ENCODE measurements at regions not wholly inside any gene's neighbourhood (a gene's known extent, or its start where the extent isn't known, plus 50 kb on each side); places are given as distances from the start of the nearest gene placed in this dataset.

DNA sequence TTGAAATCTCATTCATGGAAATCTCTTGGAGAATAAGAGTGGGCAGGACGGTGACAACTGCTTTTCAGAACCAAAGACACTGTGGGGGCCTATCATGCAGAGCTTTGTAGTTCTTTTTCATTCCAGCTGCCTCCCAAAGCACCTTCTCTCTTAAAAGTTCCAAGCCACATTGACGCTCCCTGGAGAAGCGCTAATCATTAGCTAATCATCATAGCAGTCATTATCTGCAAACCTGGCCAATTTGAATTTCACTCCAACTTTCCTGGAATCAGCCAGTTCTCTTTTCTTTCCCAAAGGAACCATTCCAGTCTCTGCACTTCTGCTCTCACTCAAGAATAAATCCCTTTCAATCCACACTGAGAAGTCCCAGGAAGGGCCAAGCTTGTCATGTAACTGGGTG lies 1144.1 kb upstream of the IGFBP7 start:
- Histone ChIP-seq H3K4me3 (no peak overlapping the region), H3K27ac (no peak overlapping the region)

DNA sequence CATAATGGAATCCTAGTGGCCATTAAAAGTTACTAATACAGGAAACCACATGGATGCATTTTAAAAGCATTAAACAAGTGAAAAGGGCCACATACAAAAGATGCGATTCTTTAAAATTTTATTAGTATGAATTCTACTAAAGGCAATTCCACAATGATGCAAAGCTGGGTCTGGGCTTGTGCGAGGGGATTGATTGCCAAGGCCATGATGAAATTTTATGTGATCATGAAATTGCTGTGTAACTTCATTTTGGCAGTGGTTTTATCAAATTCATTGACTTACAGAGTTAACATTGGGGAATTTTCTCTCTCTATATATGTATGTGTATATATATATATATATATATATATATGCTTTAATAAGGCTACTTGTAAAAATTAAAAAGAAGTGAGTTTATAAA lies 1142.5 kb upstream of the IGFBP7 start:
- Histone ChIP-seq H3K4me3 (no peak overlapping the region), H3K27ac (no peak overlapping the region)

DNA sequence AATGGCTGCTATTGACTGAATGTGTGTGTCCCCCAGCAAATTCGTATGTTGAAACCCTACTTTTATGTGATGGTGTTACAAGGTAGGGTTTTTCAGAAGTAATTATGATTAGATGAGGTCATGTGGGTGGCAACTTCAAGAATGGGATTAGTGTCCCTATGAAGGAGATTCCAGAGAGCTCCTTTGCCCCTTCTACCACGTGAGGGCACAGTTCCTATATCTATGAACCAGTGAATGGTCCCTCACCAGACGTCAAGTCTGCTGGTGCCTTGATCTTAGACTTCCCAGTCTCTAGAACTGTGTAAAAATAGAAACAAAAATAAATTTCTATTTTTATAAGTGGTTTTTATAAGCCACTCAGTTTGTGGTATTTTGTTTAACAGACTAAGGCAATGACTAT lies 1137.6 kb upstream of the IGFBP7 start:
- no peak overlapping the region for H3K27ac ChIP-seq
- H3K4me3 ChIP-seq, result no peak overlapping the region

DNA sequence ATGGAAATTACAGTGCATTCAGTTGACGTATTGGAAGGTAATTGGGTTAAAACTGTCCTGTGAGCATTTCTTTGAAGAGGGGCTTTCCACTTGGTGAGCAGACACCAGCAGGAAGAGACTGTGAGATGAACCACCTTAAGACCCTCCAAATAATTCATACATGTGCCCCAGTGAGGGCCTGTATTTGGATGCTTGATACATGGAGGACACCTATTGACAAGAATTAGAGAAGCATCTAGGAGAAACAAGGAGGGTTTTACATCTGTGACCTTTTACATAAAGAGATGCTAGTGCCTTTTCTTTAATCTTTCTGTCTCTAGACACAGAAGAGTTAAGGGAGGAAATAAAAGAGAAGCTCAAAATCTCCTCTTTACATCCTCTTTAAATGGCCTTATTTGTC lies 1115.3 kb upstream of the IGFBP7 start:
- H3K27ac ChIP-seq, result no peak overlapping the region
- no peak overlapping the region for H3K4me3 ChIP-seq

DNA sequence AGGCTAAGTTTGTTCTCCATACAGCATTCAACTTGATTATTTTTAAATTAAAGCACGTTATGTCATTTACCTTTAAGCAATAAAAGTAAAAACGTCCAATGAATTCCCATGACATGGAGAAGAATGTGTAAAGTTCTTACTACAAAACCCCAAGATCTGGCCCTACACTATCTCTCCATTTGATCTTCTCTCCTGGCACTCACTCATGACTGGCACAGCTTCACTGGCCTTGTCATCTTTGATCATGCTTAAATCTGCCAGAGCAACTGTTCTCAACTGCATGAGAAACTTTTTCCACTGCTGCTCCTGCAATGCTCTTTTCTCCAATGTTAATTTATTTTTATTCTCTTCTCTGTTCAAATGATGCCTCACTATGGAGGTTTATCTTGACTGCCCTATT lies 1109.0 kb upstream of the IGFBP7 start:
- H3K27ac ChIP-seq, result no peak overlapping the region
- no peak overlapping the region for H3K4me3 ChIP-seq

DNA sequence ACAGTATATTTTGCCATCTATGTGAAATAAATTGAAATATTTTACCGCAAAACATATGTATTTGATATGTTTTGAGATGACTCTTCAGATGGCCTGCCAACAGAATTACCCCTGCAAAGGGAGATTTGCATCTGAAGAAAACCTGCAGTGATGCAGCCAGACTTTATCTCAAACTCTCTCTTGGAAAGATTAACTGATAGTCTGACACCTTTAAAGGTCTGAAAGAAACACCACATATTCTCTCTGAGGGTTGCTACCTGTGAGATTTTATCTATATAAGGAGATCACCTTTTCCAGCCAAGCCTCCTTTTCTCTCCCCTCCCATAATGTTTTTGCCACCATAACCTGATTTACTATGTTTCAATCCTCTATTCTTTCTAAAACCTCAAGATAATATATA lies 1106.3 kb upstream of the IGFBP7 start:
- H3K27ac ChIP-seq, result no peak overlapping the region
- H3K4me3 ChIP-seq, result no peak overlapping the region

DNA sequence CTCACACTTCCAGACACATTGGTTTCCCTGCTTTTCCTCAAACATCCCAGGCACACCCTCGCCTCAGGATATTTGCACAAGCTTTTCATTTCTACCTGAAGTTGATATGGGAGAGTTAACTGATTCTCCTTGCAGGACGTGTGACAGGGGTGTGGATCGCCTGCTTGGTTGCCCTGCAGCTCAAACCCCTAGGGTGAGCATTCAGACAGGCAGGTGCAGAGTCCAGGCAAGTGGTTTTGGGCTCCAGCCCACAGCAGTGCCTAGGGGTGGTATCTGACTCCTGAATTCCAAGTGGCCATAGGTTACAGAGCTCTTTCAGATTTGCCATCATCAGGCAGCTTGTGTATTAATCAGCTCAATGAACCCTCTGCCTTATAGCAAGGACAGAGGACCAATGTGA lies 1104.2 kb upstream of the IGFBP7 start:
- no peak overlapping the region for H3K4me3 ChIP-seq
- no peak overlapping the region for H3K27ac ChIP-seq

DNA sequence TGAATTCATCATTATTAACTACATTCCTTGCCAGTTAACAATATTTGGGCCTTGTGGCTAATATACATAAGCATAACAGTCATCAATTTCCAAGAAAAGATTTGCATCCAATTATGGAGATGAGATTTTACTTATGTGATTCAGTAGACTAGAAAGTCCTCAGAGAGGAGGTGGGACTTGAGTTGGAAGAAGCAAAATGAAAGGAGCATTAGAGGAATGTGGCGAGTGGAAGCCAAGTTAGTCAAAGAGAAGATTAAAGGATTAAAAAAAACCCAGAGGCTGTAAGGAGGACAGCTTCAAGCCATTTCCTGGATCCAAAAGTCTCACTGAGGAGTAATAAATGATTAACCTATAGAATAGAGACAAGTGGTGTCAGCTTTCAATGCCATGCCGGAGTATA lies 1099.4 kb upstream of the IGFBP7 start:
- H3K4me3 ChIP-seq, result no peak overlapping the region
- no peak overlapping the region for H3K27ac ChIP-seq

DNA sequence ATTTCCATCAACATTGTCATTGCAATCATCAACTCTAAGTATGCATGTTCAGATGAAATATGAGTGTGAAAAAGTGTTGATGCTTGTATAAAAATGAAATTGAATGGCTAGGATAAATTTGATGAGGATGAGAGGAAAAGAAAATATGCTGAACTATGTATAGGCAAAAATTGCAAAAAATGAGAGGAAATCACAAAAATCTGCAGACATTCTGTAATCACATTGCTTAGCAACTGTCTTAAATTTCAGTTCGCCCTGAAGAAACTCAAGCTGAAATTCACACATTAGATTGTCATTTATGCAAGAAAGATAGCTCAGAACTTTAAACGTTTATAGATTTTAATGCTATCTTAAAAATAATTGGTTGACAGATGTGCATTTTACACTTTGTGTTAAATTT lies 1098.8 kb upstream of the IGFBP7 start:
- Histone ChIP-seq H3K27ac (no peak overlapping the region), H3K4me3 (no peak overlapping the region)

DNA sequence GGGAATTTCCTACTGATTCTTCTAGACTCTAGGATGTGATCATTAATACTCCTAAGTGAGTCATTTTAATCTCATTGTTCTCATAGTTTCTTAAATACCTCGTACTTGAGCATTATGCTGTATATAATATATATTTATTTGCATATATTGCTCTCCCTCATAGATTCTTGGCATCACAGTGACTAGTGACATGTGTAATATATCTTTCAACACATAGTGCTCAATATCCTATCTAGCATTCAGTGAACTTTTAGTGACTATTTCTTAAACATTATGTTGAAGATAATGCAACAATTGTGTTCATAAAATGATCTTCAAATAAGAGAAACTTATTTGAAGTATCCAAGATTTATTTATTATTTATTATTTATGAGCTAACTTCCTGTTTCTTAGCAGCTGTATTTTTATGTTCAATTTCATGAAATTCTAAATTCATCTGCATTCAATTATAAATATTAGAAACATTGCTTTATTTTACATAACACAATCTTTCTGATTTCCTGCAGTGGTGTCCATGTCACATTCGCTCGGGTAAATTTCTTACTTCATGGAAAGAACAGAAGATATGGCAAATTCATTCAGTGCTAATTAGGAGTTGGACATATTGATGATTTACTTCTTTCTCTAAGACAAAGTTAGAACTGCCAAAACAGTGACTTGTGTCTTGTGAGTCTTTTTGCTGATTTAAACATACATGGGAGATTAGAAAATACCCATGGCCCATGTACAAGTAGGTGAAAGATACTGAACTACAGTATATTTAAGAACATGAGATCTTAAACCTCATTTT lies 1095.5 kb upstream of the IGFBP7 start:
- H3K27ac ChIP-seq, result no peak overlapping the region
- no peak overlapping the region for H3K4me3 ChIP-seq

DNA sequence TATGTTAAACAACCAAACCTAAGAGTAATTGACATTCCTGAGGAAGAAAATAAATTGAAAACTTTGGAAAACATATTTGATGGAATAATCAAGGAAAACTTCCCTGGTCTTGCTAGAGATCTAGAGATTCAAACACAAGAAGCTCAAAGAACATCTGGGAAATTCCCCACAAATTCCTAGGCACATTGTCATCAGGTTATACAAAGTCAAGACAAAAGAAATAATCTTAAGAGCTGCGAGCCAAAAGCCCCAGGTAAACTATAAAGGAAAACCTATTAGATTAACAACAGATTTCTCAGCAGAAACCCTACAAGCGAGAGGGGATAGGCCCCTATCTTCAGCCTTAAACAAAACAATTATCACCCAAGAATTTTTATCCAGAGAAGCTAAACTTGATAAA lies 1082.0 kb upstream of the IGFBP7 start:
- Histone ChIP-seq H3K4me3 (no peak overlapping the region), H3K27ac (no peak overlapping the region)

DNA sequence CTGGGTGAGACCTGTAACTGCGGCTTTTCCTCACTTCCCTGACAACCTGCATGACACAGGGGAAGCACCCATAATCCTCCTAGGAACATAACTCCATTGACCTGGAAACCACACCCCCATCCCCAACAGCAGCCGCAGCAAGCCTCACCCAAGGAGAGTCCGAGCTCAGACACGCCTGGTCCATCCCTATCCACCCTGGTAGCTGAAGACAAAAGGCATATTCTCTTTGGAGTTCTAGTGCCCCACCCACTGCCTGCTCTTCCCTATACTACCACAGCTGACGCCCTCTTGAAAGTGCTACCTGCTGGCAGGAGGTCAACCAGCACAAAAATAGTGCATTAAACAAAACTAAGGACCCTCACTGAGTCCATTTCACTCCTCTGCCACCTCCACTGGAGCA lies 1080.9 kb upstream of the IGFBP7 start:
- no peak overlapping the region for H3K27ac ChIP-seq

DNA sequence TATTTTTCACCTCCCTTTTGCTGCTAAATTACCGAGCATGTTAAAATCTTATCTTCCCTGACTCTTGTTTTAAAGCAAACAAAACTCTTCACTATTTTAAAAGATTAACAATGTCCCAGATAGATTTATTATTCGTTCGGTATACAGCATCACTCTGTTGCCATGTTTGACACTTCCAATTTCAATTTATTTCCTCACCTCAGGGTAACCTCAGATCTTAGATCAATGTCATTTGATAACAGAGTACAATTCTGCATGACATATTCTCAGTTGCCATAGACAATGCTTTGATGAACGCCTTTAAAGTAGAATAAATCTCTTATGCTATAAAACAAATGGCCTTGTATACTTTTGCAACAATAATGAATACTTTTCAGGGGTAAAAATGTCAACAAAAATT lies 1078.1 kb upstream of the IGFBP7 start:
- no peak overlapping the region for H3K27ac ChIP-seq
- H3K4me3 ChIP-seq, result no peak overlapping the region

More for the DNA sequence above, 1080.9 kb upstream of the IGFBP7 start:
- H3K4me3 ChIP-seq, result no peak overlapping the region

DNA sequence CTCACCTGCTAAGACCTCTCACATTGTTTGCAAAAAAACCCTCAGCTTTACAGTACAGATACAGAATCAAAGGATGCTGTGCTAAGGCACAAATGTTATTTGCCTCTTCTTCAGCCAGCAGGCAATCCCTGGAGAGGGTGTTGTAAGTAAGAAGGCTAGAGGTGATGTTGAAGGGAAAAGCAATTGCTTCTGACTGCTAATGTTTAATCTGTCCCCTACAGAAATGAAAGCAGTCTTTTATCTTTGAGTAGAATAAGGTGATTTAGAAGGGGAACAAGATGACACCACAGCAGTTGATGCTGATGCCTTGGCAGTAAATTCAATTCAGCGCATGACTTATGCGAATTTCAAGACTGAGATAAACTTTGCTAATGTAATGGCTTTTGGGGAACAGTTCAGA lies 1064.8 kb upstream of the IGFBP7 start:
- Histone ChIP-seq H3K27ac (no peak overlapping the region), H3K4me3 (no peak overlapping the region)

DNA sequence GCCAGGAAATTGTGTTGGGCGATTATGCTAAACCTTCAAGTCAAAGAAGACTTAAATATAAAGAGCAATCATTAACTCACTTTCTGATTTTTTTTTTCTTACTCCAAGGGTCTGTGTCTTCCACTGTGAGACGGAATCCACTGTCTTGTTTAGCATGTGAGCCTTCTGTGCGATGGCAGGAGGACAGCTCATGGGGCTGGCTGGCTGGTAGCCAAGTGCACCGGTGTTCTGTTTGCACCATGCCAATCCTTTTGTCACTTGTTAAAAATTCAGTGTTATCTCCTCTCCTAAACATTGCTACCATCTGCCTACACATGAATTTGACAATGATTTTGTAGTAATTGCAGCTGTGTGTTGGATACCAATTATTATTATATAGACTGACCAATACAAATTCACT lies 1056.3 kb upstream of the IGFBP7 start:
- no peak overlapping the region for H3K4me3 ChIP-seq
- H3K27ac ChIP-seq, result no peak overlapping the region

DNA sequence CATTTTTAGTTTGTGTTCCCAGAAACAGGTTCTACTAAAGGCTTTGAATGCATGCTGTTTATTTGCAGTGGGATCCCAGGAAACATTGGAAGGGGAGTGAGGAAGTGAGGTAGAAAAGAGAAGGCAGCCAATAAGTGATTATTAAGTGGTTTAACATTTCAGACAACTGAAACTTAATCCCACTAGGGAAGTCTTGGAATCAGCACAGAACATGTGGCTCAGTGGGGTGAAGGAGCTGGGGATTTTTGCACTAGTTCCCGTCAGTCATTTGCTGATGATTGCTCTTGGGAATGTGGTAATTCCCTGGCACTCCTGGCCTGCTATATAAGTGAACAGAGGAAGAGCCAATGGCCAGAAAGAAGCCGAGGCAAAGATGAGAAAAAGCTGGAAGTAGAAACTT lies 1053.0 kb upstream of the IGFBP7 start:
- no peak overlapping the region for H3K4me3 ChIP-seq
- H3K27ac ChIP-seq, result peak overlapping the region in 1 of 21 experiments; percentile 13

DNA sequence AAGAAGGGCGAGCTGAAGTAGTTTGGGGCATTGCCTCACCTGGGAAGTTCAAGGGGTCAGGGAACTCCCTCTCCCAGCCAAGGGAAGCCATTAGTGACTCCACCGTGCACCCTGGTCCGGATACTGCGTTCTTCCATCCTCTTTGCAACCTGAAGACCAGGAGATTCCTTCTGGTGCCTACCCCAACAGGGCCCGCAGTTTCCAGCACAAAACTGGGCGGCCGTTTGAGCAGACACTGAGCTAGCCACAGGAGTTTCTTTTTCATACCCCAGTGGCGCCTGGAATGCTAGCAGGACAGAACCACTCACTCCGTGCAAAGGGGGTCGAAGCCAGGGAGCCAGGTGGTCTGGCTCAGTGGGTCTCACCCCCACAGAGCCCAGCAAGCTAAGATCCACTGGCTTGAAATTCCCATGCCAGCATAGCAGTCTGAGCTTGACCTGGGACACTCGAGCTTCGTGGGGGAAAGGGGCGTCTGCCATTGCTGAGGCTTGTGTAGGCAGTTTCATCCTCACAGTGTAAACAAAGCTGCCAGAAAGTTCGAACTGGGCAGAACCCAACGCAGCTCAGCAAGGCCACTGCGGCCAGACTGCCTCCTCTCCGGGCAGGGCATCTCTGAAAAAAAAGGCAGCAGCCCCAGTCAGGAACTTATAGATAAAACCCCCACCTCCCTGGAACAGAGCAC lies 1039.4 kb upstream of the IGFBP7 start:
- H3K4me3 ChIP-seq, result no peak overlapping the region
- H3K27ac ChIP-seq, result no peak overlapping the region

DNA sequence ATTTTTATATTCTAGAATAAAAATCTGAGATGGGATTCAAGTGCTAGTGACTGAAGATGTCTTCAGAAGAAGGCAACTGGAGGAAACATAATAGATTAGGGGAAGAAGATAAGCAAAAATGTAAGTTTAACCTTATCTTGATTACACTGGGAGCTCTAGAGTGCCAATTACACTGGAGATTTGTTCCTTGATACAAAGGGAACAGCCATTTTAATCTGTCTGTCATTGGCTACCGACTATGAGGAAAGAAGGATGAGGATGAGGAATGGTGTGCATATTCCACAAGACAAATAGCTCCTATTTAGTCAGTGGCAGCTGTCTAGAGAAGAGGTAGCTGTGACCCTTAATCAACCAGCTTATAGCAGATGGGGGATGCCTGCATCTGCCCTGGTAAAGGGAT lies 1034.5 kb upstream of the IGFBP7 start:
- Histone ChIP-seq H3K27ac (no peak overlapping the region), H3K4me3 (no peak overlapping the region)

DNA sequence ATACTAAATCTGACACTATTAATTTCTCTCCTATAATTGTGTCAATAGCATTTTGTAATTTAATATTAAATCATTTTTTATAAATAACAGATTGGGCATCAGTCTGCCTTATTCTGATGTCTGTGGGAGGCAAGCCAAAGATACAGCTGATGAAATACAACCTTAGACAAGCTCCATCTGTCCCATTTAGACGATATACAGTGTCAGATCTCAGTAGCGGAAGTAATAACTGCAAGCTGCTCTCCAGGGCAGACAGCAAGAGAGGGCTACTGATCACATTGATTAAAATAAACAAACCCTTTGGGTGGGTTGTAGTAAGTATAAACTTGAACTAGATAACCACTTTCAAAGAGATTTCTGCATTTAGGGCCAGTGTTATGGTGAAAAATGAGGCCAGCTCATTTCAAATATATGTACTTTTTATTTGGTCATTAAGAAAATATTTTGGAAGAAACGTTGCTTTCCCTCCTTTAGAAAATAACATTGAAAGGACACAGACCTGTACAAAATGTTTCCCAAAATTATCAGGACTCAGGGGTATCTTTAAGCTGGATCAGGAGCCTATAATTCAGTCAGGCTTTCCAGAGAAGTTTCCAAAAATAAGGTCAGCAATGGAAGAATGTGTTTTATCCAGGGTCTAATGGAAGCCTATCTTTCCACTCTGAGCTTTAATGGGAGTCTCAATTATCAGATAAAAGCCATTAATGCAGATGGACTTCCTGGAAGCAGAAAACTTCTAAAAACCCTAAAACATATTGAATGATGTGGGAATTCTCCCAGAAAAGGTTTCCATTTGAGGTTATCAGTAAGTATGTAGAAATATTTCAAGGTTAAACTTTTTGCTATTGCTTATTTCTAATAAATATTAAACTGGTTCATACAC lies 1028.8 kb upstream of the IGFBP7 start:
- no peak overlapping the region for H3K4me3 ChIP-seq
- H3K27ac ChIP-seq, result no peak overlapping the region

DNA sequence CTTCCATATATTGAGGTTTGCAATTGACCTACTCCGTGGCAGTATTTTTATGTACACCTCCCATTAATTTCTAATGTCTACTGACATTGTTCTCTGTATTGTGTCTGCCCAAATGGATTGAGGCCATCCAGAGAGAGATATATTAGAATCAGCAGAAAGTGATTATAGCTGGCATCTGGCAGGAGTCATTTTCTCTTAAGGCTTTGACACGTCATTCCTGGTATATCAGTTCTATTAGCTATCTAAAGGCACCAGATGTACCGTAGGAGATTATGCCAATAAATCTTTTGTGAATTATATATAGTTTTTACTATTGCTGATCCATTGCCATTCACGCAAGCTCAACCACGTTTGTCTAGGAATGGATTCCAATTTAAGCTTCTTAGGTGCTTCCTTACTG lies 1026.4 kb upstream of the IGFBP7 start:
- H3K4me3 ChIP-seq, result no peak overlapping the region

DNA sequence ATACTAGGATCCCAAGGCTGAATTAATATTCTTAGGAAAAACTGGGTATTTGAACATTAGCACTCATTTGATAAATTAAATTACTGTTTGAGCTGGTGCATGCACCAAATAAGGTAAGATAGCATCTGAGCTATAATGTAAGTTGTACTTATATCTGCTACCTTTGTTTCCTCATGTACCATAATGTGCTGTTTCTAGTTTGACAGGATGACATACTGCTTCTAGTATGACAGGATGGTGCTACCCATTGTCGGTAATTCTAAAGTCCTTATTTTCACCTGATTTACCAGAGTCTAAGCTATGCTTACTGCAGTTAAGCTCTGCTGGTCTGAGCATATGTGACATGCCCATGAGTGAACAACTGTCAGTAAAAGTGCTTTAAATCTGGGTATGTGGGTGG lies 1017.5 kb upstream of the IGFBP7 start:
- no peak overlapping the region for H3K27ac ChIP-seq
- no peak overlapping the region for H3K4me3 ChIP-seq

More for the DNA sequence above, 1026.4 kb upstream of the IGFBP7 start:
- no peak overlapping the region for H3K27ac ChIP-seq
